ENCODE measurements at regions not wholly inside any gene's neighbourhood (a gene's known extent, or its start where the extent isn't known, plus 50 kb on each side); places are given as distances from the start of the nearest gene placed in this dataset.

GRCh38 chr13:83996415-83996814, 114.1 kb upstream of the SLITRK1 start:
- H3K27ac ChIP-seq, result no peak overlapping the region
- TF ChIP-seq, protein P1, sequence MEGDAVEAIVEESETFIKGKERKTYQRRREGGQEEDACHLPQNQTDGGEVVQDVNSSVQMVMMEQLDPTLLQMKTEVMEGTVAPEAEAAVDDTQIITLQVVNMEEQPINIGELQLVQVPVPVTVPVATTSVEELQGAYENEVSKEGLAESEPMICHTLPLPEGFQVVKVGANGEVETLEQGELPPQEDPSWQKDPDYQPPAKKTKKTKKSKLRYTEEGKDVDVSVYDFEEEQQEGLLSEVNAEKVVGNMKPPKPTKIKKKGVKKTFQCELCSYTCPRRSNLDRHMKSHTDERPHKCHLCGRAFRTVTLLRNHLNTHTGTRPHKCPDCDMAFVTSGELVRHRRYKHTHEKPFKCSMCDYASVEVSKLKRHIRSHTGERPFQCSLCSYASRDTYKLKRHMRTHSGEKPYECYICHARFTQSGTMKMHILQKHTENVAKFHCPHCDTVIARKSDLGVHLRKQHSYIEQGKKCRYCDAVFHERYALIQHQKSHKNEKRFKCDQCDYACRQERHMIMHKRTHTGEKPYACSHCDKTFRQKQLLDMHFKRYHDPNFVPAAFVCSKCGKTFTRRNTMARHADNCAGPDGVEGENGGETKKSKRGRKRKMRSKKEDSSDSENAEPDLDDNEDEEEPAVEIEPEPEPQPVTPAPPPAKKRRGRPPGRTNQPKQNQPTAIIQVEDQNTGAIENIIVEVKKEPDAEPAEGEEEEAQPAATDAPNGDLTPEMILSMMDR (IDR thresholded peaks at IDR 0.05), result no peak
- TF ChIP-seq EP300 (IDR thresholded peaks at IDR 0.05), result no peak
- no peak for TF ChIP-seq POLR2A (IDR thresholded peaks at IDR 0.05)
- TF ChIP-seq POLR2AphosphoS5 (IDR thresholded peaks at IDR 0.05), result no peak
- H3K4me1 ChIP-seq, result no peaks in the 10 kb centered on the region
- WGBS, 2 donors (ENCODE audit: low coverage in 1 of 2), result 71 to 83% methylated on average over 1 to 9 of the region's 9 CpGs
- no peaks in the 10 kb centered on the region for H3K36me3 ChIP-seq
- no peak overlapping the region for H3K4me3 ChIP-seq
- ATAC-seq, result no peak
- H3K27me3 ChIP-seq, result no peaks in the 10 kb centered on the region
- no peaks in the 10 kb centered on the region for H3K9me3 ChIP-seq

DNA sequence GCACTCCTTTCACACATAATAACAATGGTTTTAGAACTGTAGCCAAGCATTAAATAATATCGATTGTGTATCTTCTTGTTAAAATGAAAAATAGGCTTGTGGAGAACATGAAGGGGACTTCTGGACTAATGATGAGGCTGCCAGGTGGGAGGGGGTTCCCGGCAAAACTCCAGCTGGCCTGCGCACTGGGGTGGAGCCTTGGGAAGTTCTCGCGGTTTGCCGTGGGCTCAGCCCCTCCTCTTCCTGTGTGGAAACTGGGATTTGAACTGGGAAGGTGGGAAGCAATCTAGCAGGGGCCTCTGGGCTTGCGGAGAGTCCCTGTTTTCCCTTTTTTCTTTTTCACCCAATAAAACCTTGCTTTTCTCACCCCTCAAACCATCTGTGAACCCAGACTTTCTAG, 113.7 kb upstream of the SLITRK1 start:
- Histone ChIP-seq H3K4me3 (no peak overlapping the region), H3K27ac (no peak overlapping the region), H3K27me3 (no peaks in the 10 kb centered on the region), H3K36me3 (no peaks in the 10 kb centered on the region), H3K9me3 (no peaks in the 10 kb centered on the region), H3K4me1 (no peaks in the 10 kb centered on the region)
- no peak for ATAC-seq
- TF ChIP-seq, protein P1 (IDR thresholded peaks at IDR 0.05), result no peak
- TF ChIP-seq EP300 (IDR thresholded peaks at IDR 0.05), result no peak
- no peak for TF ChIP-seq POLR2AphosphoS5 (IDR thresholded peaks at IDR 0.05)
- no peak for TF ChIP-seq POLR2A (IDR thresholded peaks at IDR 0.05)
- WGBS, 2 donors (ENCODE audit: low coverage in 1 of 2), result 82 to 90% methylated on average over 3 to 7 of the region's 7 CpGs

- 91 to 94% methylated on average over 12 to 13 of the region's 13 CpGs for WGBS, 2 donors (ENCODE audit: low coverage in 1 of 2)
Observed at GRCh38 chr13:83992566-83993358, 110.5 kb upstream of the SLITRK1 start.

GRCh38 chr13:83987394-83987793, 105.1 kb upstream of the SLITRK1 start:
- 94 to 100% methylated on average over 1 of the region's 1 CpG for WGBS, 2 donors (ENCODE audit: low coverage in 1 of 2)

More at GRCh38 chr13:83992566-83993358, 110.5 kb upstream of the SLITRK1 start:
- Histone ChIP-seq H3K9me3 (no peaks in the 10 kb centered on the region), H3K4me1 (no peaks in the 10 kb centered on the region), H3K27ac (no peak overlapping the region), H3K27me3 (no peaks in the 10 kb centered on the region), H3K4me3 (no peak overlapping the region), H3K36me3 (no peaks in the 10 kb centered on the region)
- TF ChIP-seq EP300 (IDR thresholded peaks at IDR 0.05), result no peak
- TF ChIP-seq, protein P1 (IDR thresholded peaks at IDR 0.05), result no peak
- no peak for TF ChIP-seq POLR2A (IDR thresholded peaks at IDR 0.05)
- no peak for TF ChIP-seq POLR2AphosphoS5 (IDR thresholded peaks at IDR 0.05)
- no peak for ATAC-seq

More at GRCh38 chr13:83987394-83987793, 105.1 kb upstream of the SLITRK1 start:
- Histone ChIP-seq H3K4me3 (no peak overlapping the region), H3K4me1 (no peaks in the 10 kb centered on the region), H3K36me3 (no peaks in the 10 kb centered on the region), H3K9me3 (no peaks in the 10 kb centered on the region), H3K27ac (no peak overlapping the region), H3K27me3 (no peaks in the 10 kb centered on the region)
- TF ChIP-seq, protein P1 (IDR thresholded peaks at IDR 0.05), result no peak
- TF ChIP-seq POLR2AphosphoS5 (IDR thresholded peaks at IDR 0.05), result no peak
- no peak for TF ChIP-seq EP300 (IDR thresholded peaks at IDR 0.05)
- no peak for TF ChIP-seq POLR2A (IDR thresholded peaks at IDR 0.05)
- ATAC-seq, result no peak
